Endothelial cell of hepatic sinusoid (primary cell): ENCODE measurements at regions not wholly inside any gene's neighbourhood (a gene's known extent, or its start where the extent isn't known, plus 50 kb on each side); places are given as distances from the start of the nearest gene placed in this dataset.

ENCODE experiments used
- in situ Hi-C: cut with HindIII; loops from 2 replicates; pipeline ENCODE4 v1.10.0; 2017; ENCODE audit warnings: low sequenced_read_pairs

DNA sequence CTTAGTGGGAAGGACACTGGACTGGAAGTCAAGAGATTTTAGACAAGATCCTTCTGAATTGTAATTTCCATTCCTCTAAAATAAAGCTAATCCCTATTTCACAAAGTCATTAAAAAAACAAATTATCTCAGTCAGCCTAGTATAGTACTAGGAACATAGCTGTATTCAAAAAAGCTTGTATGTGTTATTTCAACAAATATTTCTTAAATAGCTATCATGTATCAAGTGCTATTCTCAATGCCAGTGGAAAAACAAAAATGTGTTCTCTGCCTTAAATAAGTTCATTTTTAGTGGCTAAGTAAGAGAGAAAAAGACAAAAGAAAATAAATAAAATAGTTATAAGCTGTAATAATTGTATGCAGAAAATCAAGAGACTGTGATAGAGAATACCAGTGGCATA is 541.8 kb upstream of the CDH2 start:
- in situ Hi-C loops: no loop called here

DNA sequence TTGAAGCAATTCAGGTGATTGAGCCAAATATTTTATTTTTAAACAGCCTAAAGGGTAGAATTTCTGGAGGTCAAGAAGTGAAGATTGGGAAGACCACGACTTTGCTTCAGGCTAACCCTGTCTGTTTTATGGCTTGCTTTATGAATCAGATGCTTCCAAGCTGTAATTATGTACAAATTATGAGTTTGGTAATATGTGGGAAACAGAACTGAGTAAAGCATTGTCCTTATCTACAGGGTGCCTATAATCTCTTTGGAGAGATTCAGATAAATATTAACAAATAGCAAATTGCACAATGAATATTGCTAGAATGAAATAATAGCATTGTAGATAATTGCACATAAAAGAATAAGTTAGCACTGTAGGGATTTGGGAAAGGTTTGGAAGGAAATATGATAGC is 539.4 kb upstream of the CDH2 start:
- in situ Hi-C loops: no loop called here

DNA sequence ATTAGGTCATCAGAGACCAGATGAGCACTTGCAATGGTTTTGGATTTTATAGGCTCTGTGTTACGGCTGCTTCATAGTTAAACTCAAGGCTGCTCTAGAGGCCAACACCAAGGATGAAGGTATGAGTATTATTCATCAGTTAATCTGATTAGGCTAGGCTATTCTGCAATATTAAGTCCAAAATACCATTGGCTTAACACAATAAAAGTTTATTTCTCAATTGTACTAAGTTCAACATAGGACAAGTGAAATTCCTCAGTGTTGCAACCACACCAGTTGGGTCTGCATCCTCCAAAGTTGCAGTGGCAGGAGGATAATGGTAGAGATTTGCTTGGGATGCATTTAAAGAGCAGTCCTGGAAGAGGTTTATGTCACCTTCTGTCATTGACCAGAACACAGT is 538.3 kb upstream of the CDH2 start:
- in situ Hi-C loops: no loop called here

DNA sequence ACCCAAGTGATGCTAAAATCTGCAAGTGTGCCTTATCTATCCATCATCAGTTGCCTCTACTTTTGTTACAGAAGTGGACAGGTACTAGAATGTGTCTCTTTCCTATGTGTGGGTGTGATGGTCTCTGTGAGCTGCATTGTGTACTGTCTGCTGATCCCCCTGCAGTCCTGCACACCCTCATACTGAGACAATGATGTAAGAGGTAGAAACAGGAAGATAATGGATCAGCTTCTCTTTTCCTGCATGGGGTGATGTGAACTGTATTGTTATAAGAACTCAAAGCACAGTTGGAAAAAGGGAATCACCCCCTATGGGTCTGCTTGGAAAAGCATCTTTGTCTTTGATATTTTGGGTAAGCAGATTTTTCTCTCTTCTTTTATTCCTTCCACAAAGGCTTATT is 537.6 kb upstream of the CDH2 start:
- in situ Hi-C loops: no loop called here

DNA sequence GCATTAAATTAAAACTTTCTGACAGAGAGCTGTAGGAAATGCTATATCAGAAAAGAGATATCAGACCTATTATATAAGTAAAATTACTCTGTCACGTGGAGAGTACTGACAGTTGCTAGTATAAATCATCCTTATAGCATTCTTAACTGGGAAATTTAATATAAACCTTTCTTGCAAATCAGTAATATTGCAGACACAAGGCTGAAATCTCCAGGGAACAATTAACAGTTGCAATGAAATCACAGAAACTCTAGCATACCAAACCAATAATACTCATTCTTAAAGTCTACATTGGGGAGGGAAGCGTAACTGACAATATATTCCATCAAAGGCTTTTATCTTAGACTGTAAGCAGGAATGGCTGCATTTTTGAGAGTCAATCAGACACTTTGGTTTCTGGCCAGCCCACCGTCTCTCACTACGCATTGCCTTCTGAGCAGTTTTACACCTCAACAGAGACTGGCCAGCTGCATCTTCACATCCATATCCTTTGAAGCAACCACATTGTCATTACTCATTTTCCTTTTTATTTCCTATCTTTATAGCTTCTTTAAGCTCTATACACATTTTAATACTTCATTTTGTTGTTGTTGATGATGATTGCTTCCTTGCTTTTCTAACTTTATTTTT is 536.0 kb upstream of the CDH2 start:
- in situ Hi-C loops: no loop called here

DNA sequence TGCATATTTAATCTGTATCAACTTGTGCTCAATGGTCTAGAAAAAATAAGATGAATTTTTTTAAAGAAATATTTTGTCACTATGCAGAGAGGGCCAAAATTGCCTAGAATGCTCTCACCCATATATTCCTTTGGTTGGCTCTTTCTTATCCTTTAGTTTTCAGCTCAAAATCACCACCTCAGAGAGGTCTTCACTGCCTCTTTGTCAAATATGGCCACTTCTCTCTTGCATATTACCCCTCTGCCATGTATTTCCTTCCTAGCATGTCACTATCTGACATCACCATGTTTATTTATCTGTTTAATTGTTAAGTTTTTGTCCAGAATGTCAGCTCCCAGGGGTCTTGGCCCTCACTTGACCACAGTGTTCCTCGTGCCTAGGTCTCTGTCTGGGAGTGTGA is 535.2 kb upstream of the CDH2 start:
- in situ Hi-C loops: no loop called here

DNA sequence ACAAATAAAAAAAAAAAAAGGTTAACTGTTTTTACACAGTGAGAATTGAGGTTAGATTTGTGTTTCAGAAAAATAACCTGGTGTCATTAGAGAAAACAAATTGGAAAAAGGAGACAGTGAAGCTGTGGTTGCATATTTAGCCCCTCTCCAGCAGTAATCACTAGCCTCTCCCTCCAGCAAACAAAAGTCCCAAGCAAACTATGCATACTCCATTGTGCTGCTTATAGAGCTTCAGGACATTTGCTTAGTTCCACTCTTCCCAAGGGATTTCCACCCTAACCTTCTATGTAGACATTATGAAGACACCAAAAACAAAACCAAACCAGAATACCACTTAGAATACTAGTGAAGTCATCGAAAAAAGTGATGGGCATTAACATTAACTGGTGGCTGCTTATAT is 534.2 kb upstream of the CDH2 start:
- in situ Hi-C loops: no loop called here

DNA sequence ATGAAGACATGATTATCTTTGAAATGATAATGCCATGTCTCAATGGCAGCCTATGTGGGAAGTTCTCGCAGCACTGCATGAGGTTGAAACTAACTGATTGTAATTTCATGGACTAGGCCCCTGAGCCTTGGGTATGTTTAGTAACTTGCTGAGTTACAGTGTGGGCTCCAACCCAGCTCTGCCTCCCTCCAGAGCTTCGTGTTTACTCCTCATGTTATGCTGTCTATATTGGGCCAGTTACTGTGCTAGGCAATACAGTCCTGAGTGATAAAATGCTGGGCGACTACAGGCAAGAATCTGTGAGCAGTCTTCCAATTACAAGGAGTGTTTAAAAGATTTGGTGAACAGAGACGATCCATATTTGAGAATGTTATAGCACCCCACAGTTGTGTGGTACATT is 530.1 kb upstream of the CDH2 start:
- in situ Hi-C loops: no loop called here

DNA sequence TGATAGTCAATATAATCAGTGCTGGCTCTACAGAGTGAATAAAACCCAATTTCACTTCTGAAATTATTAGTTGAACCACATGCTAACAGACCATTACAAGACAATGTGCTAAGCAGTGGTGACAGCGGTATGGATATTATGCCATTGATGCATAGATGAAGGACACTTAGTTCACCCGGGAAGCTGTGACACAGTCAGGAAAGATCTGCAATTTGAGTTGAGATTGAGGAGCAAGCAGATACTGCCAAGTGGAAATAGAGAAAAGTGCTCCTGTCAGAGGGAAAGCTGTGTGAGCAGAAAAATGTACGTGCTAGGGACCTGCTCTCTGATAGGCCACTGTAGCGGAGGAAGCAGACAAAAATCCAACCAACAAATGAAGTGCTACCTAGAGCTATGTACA is 529.5 kb upstream of the CDH2 start:
- in situ Hi-C loops: no loop called here

DNA sequence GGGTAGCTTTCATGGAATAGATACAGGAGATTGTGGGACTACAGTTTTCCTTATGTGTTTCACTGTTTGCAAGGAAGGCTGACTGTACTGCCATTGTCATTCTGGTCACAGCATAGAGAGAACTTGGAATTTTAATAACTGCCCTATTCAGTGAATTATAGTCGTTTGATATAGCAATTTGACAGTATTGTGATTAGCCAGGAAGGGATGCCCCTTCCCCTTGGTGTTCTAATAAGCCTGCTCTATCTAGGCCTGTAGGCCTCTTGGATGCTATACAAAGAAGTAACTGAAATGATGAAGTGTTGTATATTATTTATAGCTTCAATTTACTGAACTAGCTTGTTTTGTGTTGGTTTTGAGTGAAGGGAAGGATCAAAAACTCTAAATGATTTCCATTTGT is 528.6 kb upstream of the CDH2 start:
- in situ Hi-C loops: no loop called here

DNA sequence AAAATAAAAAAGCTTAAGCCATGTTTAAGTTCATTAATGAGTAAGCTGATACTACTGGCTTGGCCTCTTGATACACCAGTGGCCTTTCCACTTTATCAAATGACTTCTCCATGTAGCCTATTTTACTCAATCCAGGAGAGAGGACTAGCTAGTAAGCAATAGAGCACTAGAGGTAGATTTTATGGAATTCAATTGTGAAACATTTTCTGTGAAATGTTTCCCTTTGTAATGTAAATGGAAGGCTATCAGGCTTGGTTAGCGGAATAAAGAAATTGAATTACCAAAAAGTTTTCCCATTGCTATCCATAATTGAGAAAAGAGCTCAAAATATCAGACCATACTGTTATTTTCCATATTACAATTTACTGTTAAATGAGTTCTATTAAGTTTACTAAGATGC is 515.4 kb upstream of the CDH2 start:
- in situ Hi-C loops: no loop called here

DNA sequence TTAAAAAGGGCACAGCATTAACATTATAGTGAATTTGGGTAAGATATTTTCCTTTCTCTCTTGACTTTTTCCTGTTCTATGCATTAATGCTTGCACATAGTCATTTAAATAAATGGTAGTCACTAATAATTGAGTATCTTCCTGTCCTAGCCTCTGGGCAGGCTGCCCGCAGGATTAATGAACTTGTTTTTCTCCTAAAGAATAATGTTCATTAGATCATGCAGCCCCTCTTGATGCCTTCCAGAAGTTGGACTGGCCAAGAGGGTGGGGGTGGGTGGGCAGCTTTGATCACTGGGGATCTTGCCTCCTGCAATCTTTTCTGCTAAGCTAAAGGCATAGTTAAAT is 514.5 kb upstream of the CDH2 start:
- in situ Hi-C loops: no loop called here

DNA sequence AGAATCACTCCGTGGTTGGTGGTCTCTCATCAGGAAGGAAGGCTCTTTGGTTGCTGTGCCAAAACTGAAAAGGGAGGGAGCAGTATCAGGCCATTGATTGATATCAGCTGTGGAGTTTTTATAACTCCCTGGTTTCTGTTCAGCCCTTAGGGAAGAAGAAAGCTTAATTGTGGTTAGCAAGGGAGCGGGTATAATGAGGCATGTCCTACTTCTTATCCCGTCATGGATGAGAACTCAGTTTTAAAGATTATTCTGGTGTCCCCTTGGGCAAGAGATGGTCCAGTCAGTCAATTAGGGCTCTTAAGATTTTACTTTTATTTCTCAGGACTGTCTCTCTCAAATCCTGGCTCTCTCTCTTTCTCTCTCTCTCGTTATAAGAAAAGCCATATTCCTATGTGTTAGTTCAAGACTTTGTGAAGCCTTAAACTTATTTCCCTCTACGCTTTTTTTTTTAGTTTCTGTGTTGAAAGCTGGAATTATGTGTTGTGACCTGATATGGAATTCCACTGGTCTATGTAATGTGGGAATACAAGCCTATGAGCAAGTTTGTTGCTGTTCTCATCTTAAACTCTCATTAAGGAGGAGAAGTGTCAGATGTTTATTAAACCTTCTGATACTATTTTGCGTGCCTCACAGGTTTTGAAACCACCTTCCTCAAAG is 514.0 kb upstream of the CDH2 start:
- in situ Hi-C loops: no loop called here

DNA sequence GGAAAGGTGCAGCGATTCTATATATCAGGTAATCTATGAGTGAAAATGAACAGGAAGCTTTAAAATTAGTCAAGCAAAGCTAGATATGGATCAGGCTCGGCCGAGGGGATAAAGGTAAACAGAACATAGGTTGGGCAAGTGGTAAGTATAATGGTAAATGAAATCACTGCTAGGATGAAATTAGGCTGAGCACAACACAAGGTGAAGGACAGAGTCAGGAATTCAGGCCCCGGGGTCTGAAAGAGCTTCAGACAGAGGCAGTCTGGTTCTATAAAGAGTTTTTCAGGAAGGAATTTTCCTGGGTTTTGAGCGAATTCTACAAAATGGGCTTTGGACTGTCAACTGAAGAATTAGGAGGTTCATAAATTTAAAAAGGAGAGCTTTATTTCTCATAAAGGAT is 513.2 kb upstream of the CDH2 start:
- in situ Hi-C loops: no loop called here

DNA sequence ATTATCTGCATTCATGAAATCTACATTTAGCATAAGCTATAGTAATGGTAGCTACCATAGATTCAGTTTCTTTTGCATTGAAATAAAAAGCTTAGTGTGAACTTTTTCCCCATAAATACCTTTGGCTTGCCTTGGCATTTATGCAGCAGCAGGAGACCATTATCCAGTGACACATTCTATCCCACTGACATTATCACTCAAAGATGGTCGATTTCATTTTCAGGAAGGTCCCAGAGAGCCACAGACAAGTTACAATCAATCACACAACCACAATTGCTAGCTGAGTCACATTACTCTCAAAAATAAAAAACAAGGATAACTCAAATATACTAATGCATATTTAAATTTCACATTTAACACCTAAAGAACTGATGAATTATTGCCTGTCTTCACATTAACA is 512.7 kb upstream of the CDH2 start:
- in situ Hi-C loops: no loop called here

DNA sequence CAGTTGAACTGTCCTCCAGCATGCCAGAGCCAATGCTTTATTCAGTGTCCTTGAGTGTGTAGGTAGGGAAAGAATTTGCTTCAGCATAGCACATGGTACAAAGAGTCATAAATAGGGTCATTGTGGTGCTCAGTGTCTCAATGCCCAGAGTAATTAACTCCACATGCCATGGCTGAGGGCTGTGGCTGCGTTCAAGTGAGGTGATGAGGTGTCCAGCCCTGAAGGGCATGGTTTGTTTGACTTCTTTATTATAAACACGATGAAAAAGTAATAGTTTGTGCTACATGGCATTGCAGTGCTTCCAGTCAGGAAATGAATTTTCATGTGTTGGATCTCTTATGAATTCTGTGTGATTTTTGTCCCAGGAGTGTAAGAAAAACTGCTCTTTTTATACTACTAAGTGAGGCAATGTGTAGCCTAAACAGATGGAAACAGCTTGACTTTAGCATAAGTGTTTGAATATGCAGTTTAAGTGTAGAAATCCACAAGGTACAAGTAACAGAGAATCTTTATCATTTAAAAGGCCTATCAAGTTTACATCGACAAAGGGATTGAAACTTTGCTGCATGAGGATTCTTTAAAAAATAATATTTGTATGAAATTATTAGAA is 507.9 kb upstream of the CDH2 start:
- in situ Hi-C loops: no loop called here

DNA sequence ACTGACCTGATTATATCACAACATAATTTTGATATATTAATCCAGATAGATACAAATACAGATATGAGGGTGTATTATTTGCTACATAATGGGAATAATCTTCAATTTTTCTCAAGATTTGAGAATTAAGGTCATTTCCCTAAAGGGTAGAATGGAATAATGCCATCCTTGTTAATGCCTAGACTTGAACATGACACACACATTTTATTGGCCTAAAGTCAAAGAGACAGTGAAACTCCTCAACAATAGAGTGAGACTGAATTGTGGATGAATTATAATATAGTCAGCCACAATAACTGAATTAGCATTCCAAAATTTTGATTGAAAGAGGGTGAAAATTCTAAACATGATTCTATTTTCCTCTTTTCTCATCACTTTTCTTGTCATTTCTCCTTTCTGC is 506.0 kb upstream of the CDH2 start:
- in situ Hi-C loops: no loop called here

DNA sequence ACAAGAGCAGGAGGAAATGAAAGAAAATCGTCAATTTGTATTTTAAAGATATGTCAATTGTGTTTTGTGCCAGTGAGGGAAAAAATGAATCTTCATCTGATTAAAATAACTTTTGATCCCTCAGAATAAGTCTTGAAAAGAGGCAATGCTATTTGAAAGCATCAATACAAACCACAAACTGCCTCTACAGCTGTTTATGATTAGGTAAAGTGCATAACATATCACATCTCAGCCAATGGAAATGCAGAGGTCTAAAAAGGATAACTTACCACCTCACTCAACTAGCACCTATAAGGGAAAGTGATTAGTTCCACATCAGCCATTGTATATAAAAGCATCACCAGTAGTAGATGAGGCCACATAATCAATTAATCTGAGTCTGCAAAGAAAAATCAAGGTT is 492.2 kb upstream of the CDH2 start:
- in situ Hi-C loops: no loop called here

DNA sequence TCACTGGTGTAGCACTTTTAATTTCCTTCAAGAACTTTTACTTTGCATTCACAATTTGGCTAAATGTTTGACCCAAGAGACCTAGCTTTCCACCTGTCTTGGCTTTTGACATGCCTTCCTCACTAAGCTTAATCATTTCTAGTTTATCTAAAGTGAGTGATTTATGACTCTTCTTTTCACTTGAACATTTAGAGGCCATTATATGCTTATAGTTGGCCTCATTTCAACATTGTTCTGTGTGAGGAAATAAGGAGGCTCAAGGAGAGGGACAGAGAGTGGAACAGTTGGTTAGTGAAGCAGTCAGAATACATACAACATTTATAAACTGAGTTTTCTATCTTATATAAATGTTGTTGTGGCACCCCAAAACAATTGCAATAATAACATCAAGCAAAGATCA is 489.3 kb upstream of the CDH2 start:
- in situ Hi-C loops: no loop called here

DNA sequence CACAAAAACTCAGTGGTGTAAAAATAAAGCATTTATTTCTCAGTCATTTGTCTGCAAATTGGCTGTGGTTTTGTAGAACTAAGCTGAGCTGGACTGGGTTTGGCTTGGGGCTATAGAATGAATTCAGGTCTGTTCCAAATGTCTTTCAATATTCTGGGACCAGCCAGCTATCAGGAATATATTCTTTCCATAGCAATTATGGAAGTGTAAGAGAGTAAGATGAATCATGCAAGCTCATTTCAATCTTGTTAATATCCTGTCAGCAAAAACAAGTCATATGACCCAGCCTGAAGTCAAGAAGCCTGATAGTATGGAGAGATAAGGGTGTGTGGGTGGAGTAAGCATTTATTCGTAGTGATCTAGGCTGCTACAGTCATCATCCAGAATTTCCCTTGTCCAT is 481.0 kb upstream of the CDH2 start:
- in situ Hi-C loops: no loop called here

DNA sequence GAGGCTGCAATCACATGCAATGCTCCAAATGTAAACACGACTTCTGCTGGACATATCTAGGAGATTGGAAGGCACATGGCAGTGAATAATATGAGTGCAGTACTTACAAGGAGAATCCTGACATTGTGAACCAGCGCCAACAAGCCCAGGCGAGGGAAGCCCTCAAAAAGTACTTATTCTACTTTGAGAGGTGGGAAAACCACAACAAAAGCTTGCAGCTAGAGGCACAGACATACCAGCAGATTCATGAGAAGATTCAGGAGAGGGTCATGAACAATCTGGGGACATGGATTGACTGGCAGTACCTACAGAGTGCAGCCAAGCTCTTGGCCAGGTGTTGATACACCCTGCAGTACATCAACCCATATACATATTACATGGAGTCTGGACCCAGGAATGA is 475.7 kb upstream of the CDH2 start:
- in situ Hi-C loops: no loop called here

DNA sequence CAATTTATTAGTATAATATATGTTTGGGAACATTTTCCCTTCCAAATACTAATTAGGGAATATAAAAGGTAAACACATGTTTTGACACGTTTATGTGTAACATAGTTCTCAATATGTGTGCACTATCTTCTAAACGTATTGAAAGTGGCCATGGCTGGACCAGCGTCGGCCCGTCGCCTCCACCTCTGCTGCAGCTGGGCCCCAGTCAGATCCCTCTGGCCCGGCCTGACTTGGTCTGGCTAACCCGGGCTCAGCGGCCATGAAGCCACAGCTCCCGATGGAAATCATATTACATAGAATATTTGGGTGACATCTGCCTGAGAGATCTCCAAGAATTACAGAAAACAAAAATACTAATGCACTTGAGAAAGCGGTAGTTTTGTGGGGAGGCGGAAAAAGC is 474.4 kb upstream of the CDH2 start:
- in situ Hi-C loops: no loop called here

DNA sequence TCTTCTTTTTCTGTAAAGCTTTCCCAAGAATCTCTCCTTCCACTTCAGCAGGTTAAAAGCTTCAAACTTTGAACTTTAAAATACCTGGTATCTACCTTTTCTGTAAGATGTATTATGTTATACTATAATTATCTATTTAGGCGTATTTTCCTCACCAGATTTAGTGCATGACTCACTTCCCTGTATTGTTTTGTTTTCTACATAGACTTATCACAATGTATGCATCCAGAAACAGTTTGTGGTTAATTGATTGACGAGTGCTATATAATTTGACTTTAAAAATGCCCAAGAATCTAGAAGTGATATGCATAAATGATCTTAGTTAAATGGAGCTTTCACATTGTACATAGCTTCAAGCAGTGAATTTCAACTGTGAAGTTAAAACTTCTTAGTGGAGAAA is 473.9 kb upstream of the CDH2 start:
- in situ Hi-C loops: no loop called here
